MCF 10A (cell line): ENCODE measurements at regions not wholly inside any gene's neighbourhood (a gene's known extent, or its start where the extent isn't known, plus 50 kb on each side); places are given as distances from the start of the nearest gene placed in this dataset.

ENCODE experiments used
- BruUV-seq: library from RNA; stranded (reverse); fragments of 400-500 nt; replicated peaks from 2 replicates; lab custom pipeline; 2021; lab: Mats Ljungman, UMichigan
- CTCF ChIA-PET: fragments of 300-600 bp; sonication (Branson Sonifier 250); formaldehyde crosslinking; extraction: SDS; loops from one replicate; lab custom pipeline; 2021; ENCODE audit warnings: antibody characterized with exemption, inconsistent platforms; lab: Yijun Ruan, JAX
- POLR2A ChIA-PET: fragments of 300-600, 350-650 bp; sonication (Branson Sonifier 250); formaldehyde crosslinking; extraction: SDS; loops from one replicate; lab custom pipeline; 2020; ENCODE audit warnings: antibody characterized with exemption, inconsistent platforms; lab: Yijun Ruan, JAX
- DNase-seq: peaks from one replicate; pipeline ENCODE4 v3.0.0-alpha.2; 2018; ENCODE audit not compliant: unreplicated experiment
- H3K27ac Mint-ChIP-seq: one replicate; pipeline ENCODE4 v1.8.0; 2022; ENCODE audit warnings: mild to moderate bottlenecking, low read depth, mixed read lengths; ENCODE audit not compliant: unreplicated experiment
- H3K27me3 Mint-ChIP-seq: one replicate; pipeline ENCODE4 v1.8.0; 2022; ENCODE audit warnings: mixed read lengths; ENCODE audit not compliant: insufficient read depth, unreplicated experiment
- H3K36me3 Mint-ChIP-seq: one replicate; pipeline ENCODE4 v1.8.0; 2022; ENCODE audit warnings: mild to moderate bottlenecking, moderate library complexity, mixed read lengths; ENCODE audit not compliant: insufficient read depth, unreplicated experiment
- H3K4me1 Mint-ChIP-seq: one replicate; pipeline ENCODE4 v1.8.0; 2022; ENCODE audit warnings: mixed read lengths; ENCODE audit not compliant: insufficient read depth, unreplicated experiment
- H3K4me3 Mint-ChIP-seq: one replicate; pipeline ENCODE4 v1.8.0; 2022; ENCODE audit warnings: mild to moderate bottlenecking, moderate library complexity, mixed read lengths; ENCODE audit not compliant: unreplicated experiment
- H3K9me3 Mint-ChIP-seq: one replicate; pipeline ENCODE4 v1.8.0; 2022; ENCODE audit warnings: mixed read lengths; ENCODE audit not compliant: unreplicated experiment
- intact Hi-C: fragments of 100-400 bp; cut with micrococcal nuclease; formaldehyde crosslinking; loops from 2 replicates; pipeline ENCODE4 v1.14.1; 2022
- TF ChIP-seq, protein P1 (sequence below): fragments of 200-600 bp; IDR thresholded peaks from one replicate; pipeline ENCODE4 v1.8.0; 2022; ENCODE audit warnings: antibody characterized with exemption, mild to moderate bottlenecking; ENCODE audit not compliant: unreplicated experiment

DNA sequence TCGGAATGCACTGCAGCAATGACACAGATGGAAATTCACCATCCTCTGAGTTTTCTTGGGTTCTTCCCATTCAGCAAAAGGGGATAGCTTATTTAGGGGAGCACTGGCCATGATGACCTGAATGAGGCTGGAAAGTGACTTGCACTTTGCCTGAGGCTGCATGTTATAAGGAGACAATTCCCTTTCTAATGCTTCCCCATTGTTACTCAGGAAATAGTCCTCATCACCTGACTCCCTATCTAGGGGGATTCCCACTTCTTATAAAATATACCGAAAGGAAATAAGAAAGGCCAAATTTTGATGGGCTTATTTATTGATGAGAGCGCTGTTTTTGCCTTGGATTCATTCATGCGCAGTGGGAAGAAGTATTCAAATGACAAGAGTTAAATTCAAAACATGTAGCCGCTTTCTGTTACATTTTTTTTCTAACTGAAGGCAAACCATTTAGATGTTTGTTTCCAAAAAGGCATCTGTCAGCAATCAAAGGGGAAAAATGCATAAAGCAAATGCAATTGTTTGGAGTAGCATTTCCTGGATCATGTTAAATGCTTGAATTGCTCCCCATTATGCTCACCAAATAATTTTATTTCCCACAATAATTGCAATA lies 220.3 kb upstream of the NFIA start:
- H3K36me3 Mint-ChIP-seq, result no peaks in the 10 kb centered on the region

DNA sequence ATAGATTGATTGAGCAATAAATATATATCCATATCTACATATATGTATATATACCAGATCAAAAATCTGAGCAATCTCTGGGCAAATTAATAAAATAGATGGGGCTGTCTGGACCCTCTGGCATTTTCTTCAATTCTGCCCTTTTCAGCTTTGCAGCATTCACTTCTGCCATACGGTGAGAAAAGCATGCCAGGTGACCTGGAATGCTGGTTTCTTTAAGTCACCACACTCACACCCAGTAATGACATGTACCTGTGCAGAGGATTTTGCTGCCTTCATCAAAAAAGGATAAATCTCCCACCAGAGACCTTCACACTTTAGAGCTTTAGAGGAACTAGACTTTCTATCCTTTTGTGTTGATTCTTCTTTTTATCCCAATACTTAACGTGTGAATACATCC lies 223.2 kb upstream of the NFIA start:
- Mint-ChIP-seq H3K4me3 (no peak overlapping the region), H3K27me3 (peaks cover 27% of the 10 kb centered on the region), H3K4me1 (no peaks in the 10 kb centered on the region), H3K9me3 (no peaks in the 10 kb centered on the region), H3K27ac (no peak overlapping the region), H3K36me3 (no peaks in the 10 kb centered on the region)
- TF ChIP-seq, protein P1, sequence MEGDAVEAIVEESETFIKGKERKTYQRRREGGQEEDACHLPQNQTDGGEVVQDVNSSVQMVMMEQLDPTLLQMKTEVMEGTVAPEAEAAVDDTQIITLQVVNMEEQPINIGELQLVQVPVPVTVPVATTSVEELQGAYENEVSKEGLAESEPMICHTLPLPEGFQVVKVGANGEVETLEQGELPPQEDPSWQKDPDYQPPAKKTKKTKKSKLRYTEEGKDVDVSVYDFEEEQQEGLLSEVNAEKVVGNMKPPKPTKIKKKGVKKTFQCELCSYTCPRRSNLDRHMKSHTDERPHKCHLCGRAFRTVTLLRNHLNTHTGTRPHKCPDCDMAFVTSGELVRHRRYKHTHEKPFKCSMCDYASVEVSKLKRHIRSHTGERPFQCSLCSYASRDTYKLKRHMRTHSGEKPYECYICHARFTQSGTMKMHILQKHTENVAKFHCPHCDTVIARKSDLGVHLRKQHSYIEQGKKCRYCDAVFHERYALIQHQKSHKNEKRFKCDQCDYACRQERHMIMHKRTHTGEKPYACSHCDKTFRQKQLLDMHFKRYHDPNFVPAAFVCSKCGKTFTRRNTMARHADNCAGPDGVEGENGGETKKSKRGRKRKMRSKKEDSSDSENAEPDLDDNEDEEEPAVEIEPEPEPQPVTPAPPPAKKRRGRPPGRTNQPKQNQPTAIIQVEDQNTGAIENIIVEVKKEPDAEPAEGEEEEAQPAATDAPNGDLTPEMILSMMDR, result no peak
- no peak for DNase-seq
- no TSS peak for BruUV-seq
- intact Hi-C loops, result no loop called here
- POLR2A ChIA-PET, result no interaction called here
- CTCF ChIA-PET, result interaction anchor here (1.2 to 5.2 kb wide), 2 partner anchors 11 to 578 kb away, joined by 3 to 37 read pairs; no protein-coding TSS in a partner anchor

More for the DNA sequence above, 220.3 kb upstream of the NFIA start:
- BruUV-seq, result no TSS peak
- Mint-ChIP-seq H3K27me3 (peaks cover under 1% of the 10 kb centered on the region), H3K27ac (no peak overlapping the region), H3K4me1 (no peaks in the 10 kb centered on the region), H3K9me3 (no peaks in the 10 kb centered on the region), H3K4me3 (no peak overlapping the region)
- intact Hi-C loops, result no loop called here
- ChIA-PET CTCF (interaction anchor here (0.6 kb wide), 1 partner anchor 891 kb away, joined by 3 read pairs; no protein-coding TSS in a partner anchor), POLR2A (no interaction called here)
- DNase-seq, result no peak
- TF ChIP-seq, protein P1, result no peak

DNA sequence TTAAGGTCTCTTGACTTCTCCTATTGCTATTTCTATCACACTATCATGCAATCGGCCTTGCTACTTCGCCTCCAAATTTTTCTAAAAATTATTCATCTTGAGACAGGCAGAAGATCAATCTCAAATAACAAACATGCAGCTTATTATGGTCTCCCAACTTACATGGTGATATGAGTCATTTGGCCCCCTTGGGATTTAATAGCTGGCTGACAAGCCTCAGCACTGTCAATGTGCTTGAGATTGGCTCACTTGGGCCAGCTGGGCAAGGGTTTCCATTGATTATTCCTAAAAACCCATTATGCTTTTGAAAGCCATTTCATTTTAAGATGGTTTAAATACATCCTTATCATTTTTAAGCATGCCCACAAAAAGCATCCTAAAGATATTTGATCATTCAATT lies 224.5 kb upstream of the NFIA start:
- H3K9me3 Mint-ChIP-seq, result no peaks in the 10 kb centered on the region
- no peak overlapping the region for H3K27ac Mint-ChIP-seq
- CTCF ChIA-PET, result interaction anchor here (0.6 to 5.2 kb wide), 2 partner anchors 10 to 704 kb away, joined by 4 to 37 read pairs; no protein-coding TSS in a partner anchor
- intact Hi-C loops, result no loop called here
- no peaks in the 10 kb centered on the region for H3K4me1 Mint-ChIP-seq
- DNase-seq, result no peak
- BruUV-seq, result no TSS peak
- TF ChIP-seq, protein P1, result no peak
- peaks cover 27% of the 10 kb centered on the region for H3K27me3 Mint-ChIP-seq
- H3K4me3 Mint-ChIP-seq, result no peak overlapping the region
- H3K36me3 Mint-ChIP-seq, result no peaks in the 10 kb centered on the region
- POLR2A ChIA-PET, result interaction anchor here (1.0 kb wide), 1 partner anchor 10 kb away, joined by 4 read pairs; no protein-coding TSS in a partner anchor

DNA sequence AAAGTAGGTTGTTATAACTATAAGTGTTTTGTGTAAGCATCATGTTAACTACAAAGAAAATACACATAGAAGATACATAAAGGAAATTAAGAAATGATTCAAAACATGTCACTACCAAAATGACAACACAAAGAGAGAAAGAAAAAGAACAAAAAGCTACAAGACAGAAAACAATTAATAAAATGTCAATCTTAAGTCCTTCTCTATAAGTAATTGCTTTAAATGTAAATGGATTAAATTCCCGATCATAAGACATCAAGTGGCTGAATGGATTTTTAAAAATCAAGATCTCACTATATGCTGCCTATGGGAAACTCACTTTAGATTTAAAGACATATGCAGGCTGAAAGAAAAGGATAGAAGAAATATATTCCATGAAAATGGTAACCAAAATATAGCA lies 232.3 kb upstream of the NFIA start:
- no TSS peak for BruUV-seq
- no peaks in the 10 kb centered on the region for H3K36me3 Mint-ChIP-seq
- H3K27me3 Mint-ChIP-seq, result peaks cover 27% of the 10 kb centered on the region
- H3K27ac Mint-ChIP-seq, result no peak overlapping the region
- TF ChIP-seq, protein P1, result no peak
- no peak overlapping the region for H3K4me3 Mint-ChIP-seq
- intact Hi-C loops, result loop anchor here (5.0 kb wide), 1 partner anchor 487 kb away; no protein-coding TSS in a partner anchor
- POLR2A ChIA-PET, result interaction anchor here (1.1 kb wide), 1 partner anchor 314 kb away, joined by 3 read pairs; no protein-coding TSS in a partner anchor
- DNase-seq, result no peak
- peaks cover 13% of the 10 kb centered on the region for H3K4me1 Mint-ChIP-seq
- peaks cover 15% of the 10 kb centered on the region for H3K9me3 Mint-ChIP-seq
- CTCF ChIA-PET, result interaction anchor here (1.0 to 5.0 kb wide), 8 partner anchors 9 to 879 kb away, joined by 3 to 28 read pairs (median 6); no protein-coding TSS in a partner anchor
